Astrocyte of the spinal cord (primary cell): ENCODE measurements at regions not wholly inside any gene's neighbourhood (a gene's known extent, or its start where the extent isn't known, plus 50 kb on each side); places are given as distances from the start of the nearest gene placed in this dataset.
"Not testable (repeated sequence)": the region's sequence is repeated elsewhere in the genome, so short reads cannot be mapped to it uniquely, and the experiment has no call there.

Source experiments
- DNase-seq: peaks from one replicate; pipeline ENCODE4 v3.0.0; 2011; ENCODE audit warnings: low read depth, low spot score
- H3K4me3 ChIP-seq: 2 replicates; pipeline ENCODE4 v1.5.1; 2011; ENCODE audit warnings: low read depth, mild to moderate bottlenecking, low read length, moderate library complexity
- in situ Hi-C: cut with HindIII; loops from 2 replicates; pipeline ENCODE4 v1.10.0; 2017; ENCODE audit warnings: low sequenced_read_pairs
- TF ChIP-seq, protein P1 (sequence below): IDR thresholded peaks from 2 replicates; pipeline ENCODE4 v1.5.1; 2012; ENCODE audit warnings: low read depth, mild to moderate bottlenecking, low read length, inconsistent platforms

DNA sequence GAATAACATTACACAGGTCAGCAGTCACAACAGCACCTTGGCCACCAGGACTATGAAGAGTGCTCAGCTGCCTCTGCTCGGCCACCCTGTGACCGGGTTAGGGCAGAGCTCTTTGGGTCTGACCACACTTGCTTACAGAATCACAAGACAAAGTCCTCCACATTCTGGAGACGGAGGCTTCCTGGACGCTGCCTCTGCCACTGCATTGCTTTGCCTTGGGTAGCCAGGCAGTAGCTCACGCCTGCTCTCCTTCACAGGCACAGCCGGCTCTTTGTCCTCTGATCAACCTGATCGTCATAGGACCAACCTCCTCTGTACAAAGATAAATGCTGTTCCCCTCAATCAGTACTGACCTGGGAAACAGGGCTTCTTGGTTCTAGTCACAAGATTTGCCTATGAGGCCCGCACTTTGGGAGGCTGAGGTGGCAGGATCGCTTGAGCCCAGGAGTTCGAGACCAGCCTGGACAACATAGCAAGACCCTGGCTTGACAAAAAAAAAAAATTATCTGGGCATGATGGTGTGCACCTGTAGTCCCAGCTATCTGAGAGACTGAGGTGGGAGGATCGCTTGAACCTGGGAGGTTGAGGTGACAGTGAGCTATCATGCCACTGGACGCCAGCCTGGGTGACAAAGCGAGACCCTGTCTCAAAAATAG, 128.4 kb upstream of the IER5L start:
- TF ChIP-seq, protein P1, sequence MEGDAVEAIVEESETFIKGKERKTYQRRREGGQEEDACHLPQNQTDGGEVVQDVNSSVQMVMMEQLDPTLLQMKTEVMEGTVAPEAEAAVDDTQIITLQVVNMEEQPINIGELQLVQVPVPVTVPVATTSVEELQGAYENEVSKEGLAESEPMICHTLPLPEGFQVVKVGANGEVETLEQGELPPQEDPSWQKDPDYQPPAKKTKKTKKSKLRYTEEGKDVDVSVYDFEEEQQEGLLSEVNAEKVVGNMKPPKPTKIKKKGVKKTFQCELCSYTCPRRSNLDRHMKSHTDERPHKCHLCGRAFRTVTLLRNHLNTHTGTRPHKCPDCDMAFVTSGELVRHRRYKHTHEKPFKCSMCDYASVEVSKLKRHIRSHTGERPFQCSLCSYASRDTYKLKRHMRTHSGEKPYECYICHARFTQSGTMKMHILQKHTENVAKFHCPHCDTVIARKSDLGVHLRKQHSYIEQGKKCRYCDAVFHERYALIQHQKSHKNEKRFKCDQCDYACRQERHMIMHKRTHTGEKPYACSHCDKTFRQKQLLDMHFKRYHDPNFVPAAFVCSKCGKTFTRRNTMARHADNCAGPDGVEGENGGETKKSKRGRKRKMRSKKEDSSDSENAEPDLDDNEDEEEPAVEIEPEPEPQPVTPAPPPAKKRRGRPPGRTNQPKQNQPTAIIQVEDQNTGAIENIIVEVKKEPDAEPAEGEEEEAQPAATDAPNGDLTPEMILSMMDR, result no peak
- in situ Hi-C loops, result no loop called here
- DNase-seq, result no peak
- no peak overlapping the region for H3K4me3 ChIP-seq

DNA sequence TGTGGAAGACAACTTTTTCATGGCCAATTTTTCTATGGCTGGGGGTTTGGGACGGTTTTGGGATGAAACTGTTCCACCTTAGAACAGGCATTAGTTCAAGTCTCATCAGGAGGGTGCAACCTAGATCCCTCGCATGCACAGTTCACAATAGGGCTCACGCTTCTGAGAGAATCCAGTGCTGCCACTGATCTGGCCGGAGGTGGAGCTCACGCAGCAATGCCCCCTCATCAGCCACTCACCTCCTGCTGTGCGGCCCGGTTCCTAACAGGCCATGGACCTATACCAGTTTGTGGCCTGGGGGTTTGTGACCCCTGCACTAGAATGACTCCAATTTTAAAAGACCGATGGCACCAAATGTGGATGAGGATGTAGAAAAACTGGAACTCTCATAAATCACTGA, 127.2 kb upstream of the IER5L start:
- in situ Hi-C loops, result no loop called here
- DNase-seq, result no peak
- H3K4me3 ChIP-seq, result no peak overlapping the region
- TF ChIP-seq, protein P1, result no peak

DNA sequence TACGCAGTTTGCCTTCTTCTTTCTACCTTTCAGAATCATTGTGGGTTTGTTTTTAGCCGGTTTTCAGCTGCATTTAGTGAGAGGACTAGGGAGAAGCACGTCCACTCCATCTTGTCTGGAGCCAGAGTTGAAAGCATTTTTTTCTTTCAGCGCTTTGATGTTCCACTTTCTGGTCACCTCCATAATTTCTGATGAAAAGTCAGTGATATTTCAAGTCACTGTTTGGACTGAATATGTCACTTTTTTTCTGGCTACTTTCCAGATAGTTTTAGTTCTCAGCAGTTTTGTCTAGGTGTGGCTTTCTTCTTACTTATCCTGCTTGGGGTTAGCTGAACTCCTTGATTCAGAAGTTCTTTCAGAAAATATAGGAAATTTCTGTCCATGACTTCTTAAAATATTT, 123.9 kb upstream of the IER5L start:
- TF ChIP-seq, protein P1, result no peak
- in situ Hi-C loops, result no loop called here
- no peak for DNase-seq
- no peak overlapping the region for H3K4me3 ChIP-seq

DNA sequence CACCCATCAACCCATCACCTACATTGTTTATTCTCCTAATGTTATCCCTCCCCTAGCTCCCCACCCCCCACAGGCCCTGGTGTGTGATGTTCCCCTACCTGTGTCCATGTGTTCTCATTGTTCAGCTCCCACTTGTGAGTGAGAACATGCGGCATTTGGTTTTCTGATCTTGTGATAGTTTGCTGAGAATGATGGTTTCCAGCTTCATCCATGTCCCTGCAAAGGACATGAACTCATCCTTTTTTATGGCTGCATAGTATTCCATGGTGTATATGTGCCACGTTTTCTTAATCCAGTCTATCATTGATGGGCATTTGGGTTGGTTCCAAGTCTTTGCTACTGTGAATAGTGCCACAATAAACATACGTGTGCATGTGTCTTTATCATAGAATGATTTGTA, 118.1 kb upstream of the IER5L start:
- H3K4me3 ChIP-seq, DNase-seq, in situ Hi-C loops: not testable (repeated sequence)

DNA sequence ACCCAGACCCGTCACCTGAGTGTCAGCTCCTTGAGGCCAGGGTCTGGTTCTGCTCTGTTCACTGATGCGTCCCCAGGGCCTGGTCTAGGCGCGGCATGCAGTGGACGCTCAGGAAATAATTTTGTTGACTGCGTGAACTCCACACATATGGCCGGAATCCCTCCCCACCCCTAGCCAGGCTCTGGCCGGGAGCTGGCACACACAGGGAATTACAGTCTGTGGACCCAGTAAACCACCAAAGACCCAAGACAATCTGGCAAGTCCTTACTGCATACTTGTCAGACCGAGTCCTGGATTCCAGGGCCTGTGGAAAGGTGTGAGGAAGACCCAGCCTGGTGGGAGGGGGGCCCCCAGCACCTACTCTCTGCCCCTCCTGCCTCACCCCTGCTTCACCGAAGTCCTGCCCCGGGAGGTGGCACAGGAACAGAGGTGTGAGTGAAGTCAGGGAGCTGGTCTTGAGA, 113.0 kb upstream of the IER5L start:
- in situ Hi-C loops, result no loop called here
- DNase-seq, result no peak
- TF ChIP-seq, protein P1, result no peak
- no peak overlapping the region for H3K4me3 ChIP-seq

DNA sequence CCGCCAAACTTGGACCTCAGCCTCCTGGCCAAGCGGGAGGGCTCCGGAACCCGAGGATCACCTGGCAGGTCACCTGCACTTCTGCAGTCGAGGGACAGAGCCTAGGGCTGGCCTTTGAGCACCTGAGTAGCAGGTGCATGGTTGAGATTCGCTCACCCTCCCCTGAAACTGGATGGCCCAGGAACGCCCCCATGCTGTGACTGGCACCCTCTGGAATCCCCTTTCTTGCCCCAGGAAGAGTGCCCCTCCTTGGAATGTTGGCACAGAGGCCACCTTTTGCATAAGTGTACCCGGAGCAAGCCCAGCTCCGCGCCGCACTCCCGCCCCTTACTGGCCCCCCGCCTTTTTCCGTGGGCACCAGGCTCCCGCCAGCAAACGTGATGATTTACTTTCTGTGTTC, 112.5 kb upstream of the IER5L start:
- in situ Hi-C loops, result no loop called here
- TF ChIP-seq, protein P1, result no peak
- H3K4me3 ChIP-seq, result no peak overlapping the region
- DNase-seq, result no peak

DNA sequence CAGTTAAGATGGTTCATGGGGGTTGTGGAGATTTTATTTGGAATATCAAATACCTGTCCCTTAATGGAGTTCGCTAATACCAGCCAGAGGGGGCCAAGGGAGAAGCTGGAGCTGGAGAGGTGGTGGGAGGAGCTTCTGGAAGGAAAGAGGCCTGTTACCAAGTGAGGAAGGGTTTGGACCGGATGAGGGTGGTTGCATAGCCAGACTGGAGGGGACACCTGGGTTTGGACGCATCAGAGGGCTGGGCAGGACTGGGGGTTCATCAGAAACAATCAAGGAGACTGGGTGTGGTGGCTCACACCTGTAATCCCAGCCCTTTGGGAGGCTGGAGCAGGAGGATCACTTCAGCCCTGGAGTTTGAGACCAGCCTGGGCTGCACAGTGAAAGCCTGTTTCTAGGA, 111.8 kb upstream of the IER5L start:
- TF ChIP-seq, protein P1, result no peak
- no peak for DNase-seq
- no peak overlapping the region for H3K4me3 ChIP-seq
- in situ Hi-C loops, result no loop called here
